ENCODE measurements at regions not wholly inside any gene's neighbourhood (a gene's known extent, or its start where the extent isn't known, plus 50 kb on each side); places are given as distances from the start of the nearest gene placed in this dataset.

GRCh38 chr9:88221105-88221504, 82.8 kb upstream of the SPATA31C2 start:
- H3K36me3 ChIP-seq (ENCODE audit: control insufficient read depth in 1 of 2, insufficient read depth in 2 of 2, low read length in 2 of 2) = peaks cover 0 to 2% of the 10 kb centered on the region in 2 experiments
- no peak overlapping the region for H4K12ac ChIP-seq (ENCODE audit: low read depth, low read length)
- no peak overlapping the region for H3K18ac ChIP-seq (ENCODE audit: low read length)
- H3K4me3 ChIP-seq (ENCODE audit: low read depth, low read length) = no peak overlapping the region
- no peak overlapping the region for H2BK120ac ChIP-seq (ENCODE audit: insufficient read depth, low read length, poor library complexity)
- no peak overlapping the region for H3K14ac ChIP-seq (ENCODE audit: low read length)
- H2BK5ac ChIP-seq (ENCODE audit: low read depth, low read length, poor library complexity) = no peak overlapping the region
- H3K9ac ChIP-seq (ENCODE audit: low read length) = no peak overlapping the region
- no peak for DNase-seq
- H3K27me3 ChIP-seq (ENCODE audit: insufficient read depth, low read length) = no peaks in the 10 kb centered on the region
- no peak overlapping the region for H2AFZ ChIP-seq (ENCODE audit: insufficient read depth, low read length, poor library complexity)
- no peak overlapping the region for H2AK5ac ChIP-seq (ENCODE audit: low read length)
- no CpG with 5 or more reads among the region's 7 CpGs for WGBS (ENCODE audit: extremely low coverage, insufficient coverage, insufficient read length)
- H3K4me2 ChIP-seq (ENCODE audit: low read length) = no peak overlapping the region
- H3K23ac ChIP-seq (ENCODE audit: low read length) = no peak overlapping the region
- peaks cover 2% of the 10 kb centered on the region for H3K79me2 ChIP-seq (ENCODE audit: control insufficient read depth, insufficient read depth, low read length, poor library complexity)
- H4K91ac ChIP-seq (ENCODE audit: low read depth, low read length) = peak overlapping the region; percentile 8
- peak overlapping the region; percentile 8 for H2BK12ac ChIP-seq (ENCODE audit: low read length)
- H3K4ac ChIP-seq (ENCODE audit: low read depth, low read length) = no peak overlapping the region
- peaks cover 14% of the 10 kb centered on the region for H3K79me1 ChIP-seq (ENCODE audit: low read length)
- H3K4me1 ChIP-seq (ENCODE audit: control insufficient read depth in 1 of 2, insufficient read depth in 2 of 2, low read length in 2 of 2) = peaks cover 4 to 12% of the 10 kb centered on the region in 2 experiments
- H3K9me3 ChIP-seq (ENCODE audit: insufficient read depth, low read depth, low read length) = no peaks in the 10 kb centered on the region
- no peak overlapping the region for H3K27ac ChIP-seq (ENCODE audit: low read depth, low read length)
- H4K8ac ChIP-seq (ENCODE audit: low read depth, low read length) = no peak overlapping the region

GRCh38 chr9:88220652-88221051, 82.4 kb upstream of the SPATA31C2 start:
- Histone ChIP-seq H4K8ac (ENCODE audit: low read depth, low read length) (no peak overlapping the region), H3K18ac (ENCODE audit: low read length) (peak overlapping the region; percentile 1), H3K4me1 (ENCODE audit: control insufficient read depth in 1 of 2, insufficient read depth in 2 of 2, low read length in 2 of 2) (peaks cover 7 to 15% of the 10 kb centered on the region in 2 experiments), H2AFZ (ENCODE audit: insufficient read depth, low read length, poor library complexity) (no peak overlapping the region), H2BK12ac (ENCODE audit: low read length) (peak overlapping the region; percentile 79), H3K4me3 (ENCODE audit: low read depth, low read length) (no peak overlapping the region), H3K79me1 (ENCODE audit: low read length) (peaks cover 15% of the 10 kb centered on the region), H3K4ac (ENCODE audit: low read depth, low read length) (no peak overlapping the region), H3K79me2 (ENCODE audit: control insufficient read depth, insufficient read depth, low read length, poor library complexity) (peaks cover 3% of the 10 kb centered on the region), H3K23ac (ENCODE audit: low read length) (no peak overlapping the region), H3K14ac (ENCODE audit: low read length) (no peak overlapping the region), H4K12ac (ENCODE audit: low read depth, low read length) (no peak overlapping the region), H2BK5ac (ENCODE audit: low read depth, low read length, poor library complexity) (no peak overlapping the region), H2AK5ac (ENCODE audit: low read length) (peak overlapping the region; percentile 35), H3K27me3 (ENCODE audit: insufficient read depth, low read length) (no peaks in the 10 kb centered on the region), H3K9me3 (ENCODE audit: insufficient read depth, low read depth, low read length) (no peaks in the 10 kb centered on the region), H3K27ac (ENCODE audit: low read depth, low read length) (no peak overlapping the region), H3K4me2 (ENCODE audit: low read length) (no peak overlapping the region), H4K91ac (ENCODE audit: low read depth, low read length) (peak overlapping the region; percentile 8), H3K9ac (ENCODE audit: low read length) (no peak overlapping the region), H2BK120ac (ENCODE audit: insufficient read depth, low read length, poor library complexity) (peak overlapping the region; percentile 4), H3K36me3 (ENCODE audit: control insufficient read depth in 1 of 2, insufficient read depth in 2 of 2, low read length in 2 of 2) (peaks cover 0 to 2% of the 10 kb centered on the region in 2 experiments)
- DNase-seq = no peak
- WGBS (ENCODE audit: extremely low coverage, insufficient coverage, insufficient read length) = no CpG with 5 or more reads among the region's 20 CpGs

- Histone ChIP-seq H2BK12ac (ENCODE audit: low read length) (peak overlapping the region; percentile 73), H2AFZ (ENCODE audit: insufficient read depth, low read length, poor library complexity) (no peak overlapping the region), H4K91ac (ENCODE audit: low read depth, low read length) (peak overlapping the region; percentile 45), H3K4ac (ENCODE audit: low read depth, low read length) (peak overlapping the region; percentile 23), H3K14ac (ENCODE audit: low read length) (peak overlapping the region; percentile 53), H3K4me2 (ENCODE audit: low read length) (no peak overlapping the region), H3K4me3 (ENCODE audit: low read depth, low read length) (no peak overlapping the region), H2BK5ac (ENCODE audit: low read depth, low read length, poor library complexity) (no peak overlapping the region), H3K27me3 (ENCODE audit: insufficient read depth, low read length) (no peaks in the 10 kb centered on the region), H4K8ac (ENCODE audit: low read depth, low read length) (no peak overlapping the region), H3K4me1 (ENCODE audit: control insufficient read depth in 1 of 2, insufficient read depth in 2 of 2, low read length in 2 of 2) (peaks cover 8 to 16% of the 10 kb centered on the region in 2 experiments), H3K23ac (ENCODE audit: low read length) (no peak overlapping the region), H2AK5ac (ENCODE audit: low read length) (no peak overlapping the region), H3K9me3 (ENCODE audit: insufficient read depth, low read depth, low read length) (no peaks in the 10 kb centered on the region), H3K79me1 (ENCODE audit: low read length) (peaks cover 15% of the 10 kb centered on the region), H4K12ac (ENCODE audit: low read depth, low read length) (no peak overlapping the region), H3K18ac (ENCODE audit: low read length) (peak overlapping the region; percentile 44), H3K36me3 (ENCODE audit: control insufficient read depth in 1 of 2, insufficient read depth in 2 of 2, low read length in 2 of 2) (peaks cover 0 to 2% of the 10 kb centered on the region in 2 experiments), H3K9ac (ENCODE audit: low read length) (no peak overlapping the region), H2BK120ac (ENCODE audit: insufficient read depth, low read length, poor library complexity) (peak overlapping the region; percentile 80), H3K27ac (ENCODE audit: low read depth, low read length) (no peak overlapping the region), H3K79me2 (ENCODE audit: control insufficient read depth, insufficient read depth, low read length, poor library complexity) (peaks cover 3% of the 10 kb centered on the region)
- DNase-seq = no peak
- WGBS (ENCODE audit: extremely low coverage, insufficient coverage, insufficient read length) = no CpG with 5 or more reads among the region's 4 CpGs
Measured at GRCh38 chr9:88219601-88220000, 81.3 kb upstream of the SPATA31C2 start.

GRCh38 chr9:88218726-88219125, 80.5 kb upstream of the SPATA31C2 start:
- no peak overlapping the region for H4K8ac ChIP-seq (ENCODE audit: low read depth, low read length)

More at GRCh38 chr9:88218726-88219125, 80.5 kb upstream of the SPATA31C2 start:
- H3K4ac ChIP-seq (ENCODE audit: low read depth, low read length) = no peak overlapping the region
- H3K27ac ChIP-seq (ENCODE audit: low read depth, low read length) = no peak overlapping the region
- WGBS (ENCODE audit: extremely low coverage, insufficient coverage, insufficient read length) = no CpG with 5 or more reads among the region's 3 CpGs
- peaks cover 15% of the 10 kb centered on the region for H3K79me1 ChIP-seq (ENCODE audit: low read length)
- peaks cover 8 to 16% of the 10 kb centered on the region in 2 experiments for H3K4me1 ChIP-seq (ENCODE audit: control insufficient read depth in 1 of 2, insufficient read depth in 2 of 2, low read length in 2 of 2)
- H3K4me3 ChIP-seq (ENCODE audit: low read depth, low read length) = no peak overlapping the region
- H4K12ac ChIP-seq (ENCODE audit: low read depth, low read length) = no peak overlapping the region
- H3K27me3 ChIP-seq (ENCODE audit: insufficient read depth, low read length) = no peaks in the 10 kb centered on the region
- no peak overlapping the region for H2BK5ac ChIP-seq (ENCODE audit: low read depth, low read length, poor library complexity)
- peaks cover 3% of the 10 kb centered on the region for H3K79me2 ChIP-seq (ENCODE audit: control insufficient read depth, insufficient read depth, low read length, poor library complexity)
- no peak overlapping the region for H3K23ac ChIP-seq (ENCODE audit: low read length)
- no peak overlapping the region for H3K9ac ChIP-seq (ENCODE audit: low read length)
- H2AFZ ChIP-seq (ENCODE audit: insufficient read depth, low read length, poor library complexity) = no peak overlapping the region
- H3K18ac ChIP-seq (ENCODE audit: low read length) = no peak overlapping the region
- H3K14ac ChIP-seq (ENCODE audit: low read length) = no peak overlapping the region
- no peaks in the 10 kb centered on the region for H3K9me3 ChIP-seq (ENCODE audit: insufficient read depth, low read depth, low read length)
- no peak overlapping the region for H3K4me2 ChIP-seq (ENCODE audit: low read length)
- no peak overlapping the region for H4K91ac ChIP-seq (ENCODE audit: low read depth, low read length)
- peak; percentile 30 to 76 for DNase-seq
- H2BK120ac ChIP-seq (ENCODE audit: insufficient read depth, low read length, poor library complexity) = no peak overlapping the region
- no peak overlapping the region for H2BK12ac ChIP-seq (ENCODE audit: low read length)
- H3K36me3 ChIP-seq (ENCODE audit: control insufficient read depth in 1 of 2, insufficient read depth in 2 of 2, low read length in 2 of 2) = peaks cover 0 to 2% of the 10 kb centered on the region in 2 experiments
- no peak overlapping the region for H2AK5ac ChIP-seq (ENCODE audit: low read length)

Data from trophoblast cell (in vitro differentiated cells and primary cell).